RWPE2 (cell line): ENCODE measurements at regions not wholly inside any gene's neighbourhood (a gene's known extent, or its start where the extent isn't known, plus 50 kb on each side); places are given as distances from the start of the nearest gene placed in this dataset.
"Not testable (repeated sequence)": the region's sequence is repeated elsewhere in the genome, so short reads cannot be mapped to it uniquely, and the experiment has no call there.

Experiments used
- ATAC-seq: fragments of 200-7000 bp; cut with Tn5 transposase; 3 replicates; pipeline ENCODE4 v1.9.1; 2021; ENCODE audit warnings: low read depth
- DNase-seq: peaks from one replicate; pipeline ENCODE4 v3.0.0-alpha.2; 2020; ENCODE audit warnings: low spot score
- H3K27ac ChIP-seq: fragments of 450-650 bp; 2 replicates; pipeline ENCODE4 v1.5.1; 2017; ENCODE audit warnings: mild to moderate bottlenecking; ENCODE audit not compliant: poor library complexity, severe bottlenecking
- H3K27me3 ChIP-seq: fragments of 250-450 bp; sonication (Bioruptor Pico); 2 replicates; pipeline ENCODE4 v1.5.1; 2021; ENCODE audit warnings: mild to moderate bottlenecking, moderate library complexity; ENCODE audit not compliant: insufficient read depth, poor library complexity, severe bottlenecking
- H3K36me3 ChIP-seq: fragments of 250-450 bp; sonication (Bioruptor Pico); 2 replicates; pipeline ENCODE4 v1.5.1; 2020; ENCODE audit warnings: low read depth, mild to moderate bottlenecking, moderate library complexity
- H3K4me1 ChIP-seq: fragments of 250-450 bp; sonication (Bioruptor Pico); 2 replicates; pipeline ENCODE4 v1.5.1; 2021; ENCODE audit warnings: mild to moderate bottlenecking, moderate library complexity; ENCODE audit not compliant: insufficient read depth, poor library complexity, severe bottlenecking
- H3K4me3 ChIP-seq: fragments of 250-450 bp; sonication (Bioruptor Pico); 2 replicates; pipeline ENCODE4 v1.5.1; 2021; ENCODE audit warnings: mild to moderate bottlenecking, moderate library complexity; ENCODE audit not compliant: severe bottlenecking
- H3K9me3 ChIP-seq: fragments of 250-450 bp; sonication (Bioruptor Pico); 2 replicates; pipeline ENCODE4 v1.5.1; 2021; ENCODE audit warnings: mild to moderate bottlenecking, moderate library complexity; ENCODE audit not compliant: severe bottlenecking
- TF ChIP-seq, protein P1 (sequence below): fragments of 450-650 bp; IDR thresholded peaks from one replicate; pipeline ENCODE4 v1.5.1; 2017; ENCODE audit warnings: mild to moderate bottlenecking, moderate library complexity; ENCODE audit not compliant: poor library complexity, severe bottlenecking

GRCh38 chr12:131304642-131305041 lies 350.9 kb downstream of the ADGRD1 start:
- not testable (repeated sequence) for H3K27ac ChIP-seq, DNase-seq, H3K4me3 ChIP-seq, ATAC-seq, H3K27me3 ChIP-seq, H3K36me3 ChIP-seq, H3K9me3 ChIP-seq, H3K4me1 ChIP-seq

DNA sequence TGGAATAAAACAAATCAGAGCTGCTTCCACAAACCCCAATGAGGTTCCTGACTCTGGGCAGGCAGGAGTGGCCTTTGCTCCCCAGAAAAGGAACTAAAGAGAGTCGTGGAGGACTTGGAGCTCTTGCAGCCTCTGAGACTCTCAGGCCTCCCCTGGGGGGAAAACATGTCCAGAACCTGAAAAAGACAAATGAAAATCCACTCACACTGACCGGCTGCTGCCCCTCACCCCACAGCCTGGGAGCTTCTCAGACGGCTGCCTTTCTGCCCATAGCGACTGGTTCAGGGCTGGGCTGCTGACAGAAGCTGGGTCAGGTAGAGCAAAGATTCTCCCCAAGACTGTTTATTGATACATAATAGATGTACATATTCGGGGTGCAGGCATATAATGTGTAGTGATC lies 356.0 kb downstream of the ADGRD1 start:
- H3K4me3 ChIP-seq = no peak overlapping the region
- H3K27me3 ChIP-seq = no peaks in the 10 kb centered on the region
- ATAC-seq = no peak
- peaks cover 3% of the 10 kb centered on the region for H3K4me1 ChIP-seq
- TF ChIP-seq, protein P1, sequence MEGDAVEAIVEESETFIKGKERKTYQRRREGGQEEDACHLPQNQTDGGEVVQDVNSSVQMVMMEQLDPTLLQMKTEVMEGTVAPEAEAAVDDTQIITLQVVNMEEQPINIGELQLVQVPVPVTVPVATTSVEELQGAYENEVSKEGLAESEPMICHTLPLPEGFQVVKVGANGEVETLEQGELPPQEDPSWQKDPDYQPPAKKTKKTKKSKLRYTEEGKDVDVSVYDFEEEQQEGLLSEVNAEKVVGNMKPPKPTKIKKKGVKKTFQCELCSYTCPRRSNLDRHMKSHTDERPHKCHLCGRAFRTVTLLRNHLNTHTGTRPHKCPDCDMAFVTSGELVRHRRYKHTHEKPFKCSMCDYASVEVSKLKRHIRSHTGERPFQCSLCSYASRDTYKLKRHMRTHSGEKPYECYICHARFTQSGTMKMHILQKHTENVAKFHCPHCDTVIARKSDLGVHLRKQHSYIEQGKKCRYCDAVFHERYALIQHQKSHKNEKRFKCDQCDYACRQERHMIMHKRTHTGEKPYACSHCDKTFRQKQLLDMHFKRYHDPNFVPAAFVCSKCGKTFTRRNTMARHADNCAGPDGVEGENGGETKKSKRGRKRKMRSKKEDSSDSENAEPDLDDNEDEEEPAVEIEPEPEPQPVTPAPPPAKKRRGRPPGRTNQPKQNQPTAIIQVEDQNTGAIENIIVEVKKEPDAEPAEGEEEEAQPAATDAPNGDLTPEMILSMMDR = no peak
- no peaks in the 10 kb centered on the region for H3K9me3 ChIP-seq
- no peak for DNase-seq
- no peaks in the 10 kb centered on the region for H3K36me3 ChIP-seq
- no peak overlapping the region for H3K27ac ChIP-seq

- H3K9me3 ChIP-seq, H3K4me1 ChIP-seq, H3K4me3 ChIP-seq, H3K27me3 ChIP-seq, DNase-seq, ATAC-seq, H3K36me3 ChIP-seq, H3K27ac ChIP-seq: not testable (repeated sequence)
Measured at GRCh38 chr12:131310227-131310969, 356.7 kb downstream of the ADGRD1 start.

DNA sequence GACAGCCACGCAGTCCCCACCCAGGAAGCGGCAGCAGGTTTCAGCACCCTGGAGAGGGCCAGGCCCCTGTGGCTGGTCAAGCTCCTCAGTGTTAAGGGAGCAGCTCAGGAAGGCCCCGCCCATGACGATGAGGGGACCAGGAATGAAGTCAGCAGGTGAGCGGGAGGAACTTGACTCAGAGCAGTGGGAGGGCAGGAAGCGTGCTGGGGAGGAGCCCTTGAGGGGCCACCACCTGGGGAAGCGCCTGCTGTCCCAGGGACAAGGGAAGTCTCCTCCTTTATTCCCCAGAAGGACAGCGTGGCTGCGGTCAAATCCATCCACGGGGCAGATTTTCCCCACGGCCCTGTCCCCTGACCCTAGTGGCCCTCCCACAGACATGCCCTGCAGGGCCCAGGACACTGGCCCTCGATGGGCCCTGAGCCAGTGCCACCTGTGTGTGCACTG lies 357.6 kb downstream of the ADGRD1 start:
- DNase-seq, H3K27me3 ChIP-seq: not testable (repeated sequence)
- ATAC-seq = peak; percentile 92

DNA sequence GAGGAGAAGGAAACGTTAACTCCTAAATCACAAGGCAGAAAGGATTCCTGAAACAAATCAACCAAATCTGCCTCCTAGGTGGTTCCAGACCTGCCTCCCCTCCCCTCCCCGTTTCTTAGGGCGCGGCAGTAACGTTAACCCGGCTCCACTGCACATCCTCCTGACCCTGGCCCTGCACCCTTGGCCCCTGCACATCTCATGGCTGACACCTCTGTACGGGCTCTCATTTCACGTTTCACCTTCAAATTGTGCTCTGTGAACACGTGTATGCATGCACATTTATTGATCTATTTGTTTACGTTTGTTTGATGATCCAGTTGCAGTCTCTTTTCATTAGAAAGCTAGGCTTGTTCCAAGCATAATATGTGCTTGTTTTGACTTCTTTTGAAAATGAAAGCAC lies 358.1 kb downstream of the ADGRD1 start:
- peaks cover 3% of the 10 kb centered on the region for H3K4me1 ChIP-seq
- H3K27ac ChIP-seq = no peak overlapping the region
- no peaks in the 10 kb centered on the region for H3K9me3 ChIP-seq
- no peaks in the 10 kb centered on the region for H3K27me3 ChIP-seq
- no peak overlapping the region for H3K4me3 ChIP-seq
- DNase-seq (no peak), ATAC-seq (no peak; the same call in 2 of the 3 replicates)
- TF ChIP-seq, protein P1 = no peak
- no peaks in the 10 kb centered on the region for H3K36me3 ChIP-seq

More for the DNA sequence above, 357.6 kb downstream of the ADGRD1 start:
- not testable (repeated sequence) for H3K27ac ChIP-seq, H3K4me1 ChIP-seq, H3K36me3 ChIP-seq, H3K9me3 ChIP-seq, H3K4me3 ChIP-seq

DNA sequence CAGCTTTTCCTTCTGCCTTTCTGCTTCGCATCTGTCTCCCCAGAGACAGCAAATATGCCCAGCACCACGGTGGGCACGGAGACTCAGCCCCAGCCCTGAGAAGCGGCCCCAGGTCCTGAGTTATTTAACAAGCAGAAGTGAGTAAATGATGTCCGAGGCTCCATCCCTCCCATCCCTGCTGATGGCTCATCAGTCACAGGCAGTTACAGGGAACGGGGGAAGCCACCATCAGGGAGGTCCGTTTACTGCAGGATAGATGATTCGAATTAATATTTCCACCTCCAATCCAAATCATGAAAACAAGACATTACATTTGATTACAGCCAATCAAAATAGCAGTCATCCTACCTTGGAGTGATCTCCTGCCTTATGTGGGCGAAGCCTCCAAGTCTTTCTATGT lies 358.7 kb downstream of the ADGRD1 start:
- not testable (repeated sequence) for H3K36me3 ChIP-seq, H3K4me3 ChIP-seq, H3K27ac ChIP-seq, H3K9me3 ChIP-seq, ATAC-seq, DNase-seq, H3K27me3 ChIP-seq, H3K4me1 ChIP-seq
